Right hindlimb (tissue), 1 donor: ENCODE measurements at regions not wholly inside any gene's neighbourhood (a gene's known extent, or its start where the extent isn't known, plus 50 kb on each side); places are given as distances from the start of the nearest gene placed in this dataset.

Experiments
- DNase-seq: peaks from one replicate; pipeline ENCODE4 v3.0.0-alpha.2; 2018

- no peak for DNase-seq
Observed at GRCh38 chr10:20958764-20959163, 61.7 kb upstream of the NEBL start.

DNA sequence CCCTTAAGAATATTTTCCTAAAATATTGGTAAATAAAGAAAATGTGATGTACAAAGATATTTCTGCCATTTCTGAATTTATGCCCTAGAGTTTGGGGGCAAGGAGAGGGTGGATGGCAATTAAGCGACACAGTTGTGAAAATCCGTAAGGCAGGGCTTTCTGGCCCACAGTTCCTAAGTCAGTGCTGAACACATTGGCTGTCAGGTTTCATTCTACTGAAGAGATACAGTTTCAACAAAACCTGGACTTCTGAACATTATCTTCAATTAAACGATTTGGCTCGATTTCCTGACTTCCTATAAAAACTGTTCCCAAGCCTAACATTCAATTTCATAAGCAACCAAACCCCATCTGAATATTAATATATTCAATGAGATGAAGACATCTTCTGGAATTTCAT, 61.1 kb upstream of the NEBL start:
- no peak for DNase-seq

- no peak for DNase-seq
Observed at GRCh38 chr10:20957744-20958143, 60.6 kb upstream of the NEBL start.

GRCh38 chr10:20956843-20957242, 59.7 kb upstream of the NEBL start:
- DNase-seq, result no peak

- DNase-seq, result no peak
Observed at GRCh38 chr10:20955355-20955893, 58.3 kb upstream of the NEBL start.

GRCh38 chr10:20954519-20954918, 57.4 kb upstream of the NEBL start:
- no peak for DNase-seq

GRCh38 chr10:20953120-20953519, 56.0 kb upstream of the NEBL start:
- DNase-seq, result no peak

DNA sequence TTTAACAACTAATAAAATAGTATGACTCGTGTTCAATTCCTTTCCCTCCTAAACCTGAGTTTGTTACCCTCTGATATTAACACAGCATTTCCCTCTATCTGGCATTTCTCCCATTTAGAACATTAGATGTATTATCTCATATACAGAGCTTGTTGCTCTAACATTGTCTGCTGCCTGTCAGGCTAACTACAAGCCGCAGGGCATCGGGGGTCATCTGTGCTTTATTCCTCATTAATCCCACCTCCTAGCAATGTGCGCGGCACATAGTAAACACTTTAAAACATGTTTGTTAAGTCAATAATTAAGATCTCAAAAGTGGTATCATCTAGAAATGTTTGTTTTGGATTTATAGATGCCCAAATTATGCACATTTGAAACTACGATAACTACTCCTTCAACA, 52.9 kb upstream of the NEBL start:
- no peak for DNase-seq

GRCh38 chr10:20948686-20949327, 51.7 kb upstream of the NEBL start:
- DNase-seq, result peak; percentile 26
